ENCODE measurements at regions not wholly inside any gene's neighbourhood (a gene's known extent, or its start where the extent isn't known, plus 50 kb on each side); places are given as distances from the start of the nearest gene placed in this dataset.

GRCh38 chr18:56374007-56374655 is 264.3 kb downstream of the TXNL1 start:
- DNase-seq, result peak in 2 of 3 donors; percentile 24 to 48

- no peak for DNase-seq
These were observed 264.8 kb downstream of the TXNL1 start for GRCh38 chr18:56373601-56374000.

- DNase-seq, result no peak
These were observed 270.3 kb downstream of the TXNL1 start for GRCh38 chr18:56368066-56368465.

DNA sequence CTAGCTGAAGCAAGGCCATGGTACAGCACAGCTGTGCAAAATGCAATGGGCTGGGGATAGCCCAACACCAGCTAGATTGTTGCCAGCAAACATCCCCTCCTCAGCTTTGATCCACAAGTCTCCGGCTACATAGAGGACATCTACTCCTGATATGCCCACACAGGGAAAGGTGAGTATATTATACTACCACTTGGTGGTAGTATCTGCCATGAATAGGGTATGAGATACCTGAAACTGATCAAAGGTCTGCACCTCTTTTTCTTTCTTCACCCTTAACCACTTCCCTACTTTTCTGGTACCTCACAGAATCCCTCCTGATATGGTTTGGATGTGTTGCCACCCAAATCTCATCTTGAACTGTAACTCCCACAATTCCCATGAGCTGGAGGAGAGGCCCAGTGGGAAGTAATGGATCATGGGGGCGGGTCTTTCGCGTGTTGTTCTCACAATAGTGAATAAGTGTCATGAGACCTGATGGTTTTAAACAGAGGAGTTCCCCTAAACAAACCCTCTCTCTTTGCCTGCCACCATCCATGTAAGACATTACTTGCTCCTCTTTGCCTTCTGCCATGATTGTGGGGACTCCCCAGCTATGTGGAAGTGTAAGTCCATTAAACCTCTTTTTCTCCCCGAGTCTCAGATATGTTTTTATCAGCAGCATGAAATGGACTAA is 279.6 kb downstream of the TXNL1 start:
- DNase-seq, result peak; percentile 71 to 76 (median 76)

DNA sequence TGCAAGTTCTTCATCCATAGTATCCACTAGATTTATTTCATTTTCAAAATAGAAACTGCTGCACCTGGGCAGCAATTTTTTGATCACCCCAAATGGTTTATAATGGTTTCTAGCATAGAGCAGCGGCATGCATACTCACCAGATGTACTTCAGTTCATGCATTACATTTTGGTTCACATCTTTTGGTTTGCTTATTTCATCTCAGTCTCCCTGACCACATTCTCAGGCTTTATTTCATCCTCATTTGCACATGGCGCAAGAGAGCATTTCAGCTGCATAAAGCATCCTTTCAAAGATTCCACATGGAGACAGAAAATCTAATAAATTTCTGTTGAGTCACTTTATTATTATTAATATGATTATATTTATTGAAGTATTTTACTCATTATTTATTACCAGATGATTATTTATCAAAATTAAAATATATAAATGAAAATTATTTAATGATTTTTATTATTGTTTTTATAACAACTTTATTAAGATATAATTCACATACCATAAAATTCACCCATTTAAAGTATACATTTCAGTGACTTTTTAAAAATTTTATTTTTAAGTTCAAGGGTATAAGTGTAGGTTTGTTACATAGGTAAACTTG is 284.6 kb downstream of the TXNL1 start:
- DNase-seq, result no peak

- peak; percentile 62 to 74 (median 63) for DNase-seq
These were observed 286.4 kb downstream of the TXNL1 start for GRCh38 chr18:56351911-56352500.

DNA sequence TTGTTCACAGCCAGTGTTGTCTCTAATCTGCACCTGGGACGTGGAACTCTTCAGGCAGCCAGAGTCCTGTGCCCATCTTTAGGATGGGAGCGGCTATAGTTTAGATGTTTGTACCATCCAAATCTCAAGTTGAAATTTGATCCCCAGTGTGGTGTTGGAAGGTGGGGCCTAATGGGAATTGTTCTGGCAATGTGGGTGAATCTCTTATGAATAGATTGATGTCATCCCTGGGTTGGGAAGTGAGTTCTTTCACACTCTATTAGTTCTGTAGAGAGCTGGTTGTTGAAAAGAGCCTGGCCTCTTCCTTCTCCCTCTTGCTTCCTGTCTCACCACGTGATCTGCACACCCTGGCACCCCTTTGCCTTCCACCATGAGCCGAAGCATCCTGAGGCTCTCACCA is 300.9 kb downstream of the TXNL1 start:
- no peak for DNase-seq

DNA sequence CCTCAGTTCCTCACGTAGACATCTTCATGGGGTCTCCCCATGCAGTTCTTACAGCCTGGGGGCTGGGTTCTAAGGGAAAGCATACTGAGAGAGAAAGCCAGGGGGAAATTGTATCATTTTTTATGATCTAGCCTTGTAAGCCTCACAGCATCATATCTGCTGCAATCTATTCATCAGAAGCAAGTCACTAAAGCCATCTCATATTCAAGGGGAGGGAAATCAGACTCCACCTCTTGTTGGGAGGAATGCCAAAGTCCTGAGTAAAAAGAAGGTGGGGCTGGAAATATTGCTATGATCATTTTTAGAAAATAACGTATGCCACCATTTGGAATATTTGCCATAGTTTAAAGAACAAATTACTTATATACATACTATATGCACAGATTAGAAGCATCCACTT is 304.6 kb downstream of the TXNL1 start:
- no peak for DNase-seq

GRCh38 chr18:56333146-56333545 is 305.2 kb downstream of the TXNL1 start:
- DNase-seq, result no peak

- DNase-seq, result no peak
These were observed 306.0 kb downstream of the TXNL1 start for GRCh38 chr18:56332371-56332770.

DNA sequence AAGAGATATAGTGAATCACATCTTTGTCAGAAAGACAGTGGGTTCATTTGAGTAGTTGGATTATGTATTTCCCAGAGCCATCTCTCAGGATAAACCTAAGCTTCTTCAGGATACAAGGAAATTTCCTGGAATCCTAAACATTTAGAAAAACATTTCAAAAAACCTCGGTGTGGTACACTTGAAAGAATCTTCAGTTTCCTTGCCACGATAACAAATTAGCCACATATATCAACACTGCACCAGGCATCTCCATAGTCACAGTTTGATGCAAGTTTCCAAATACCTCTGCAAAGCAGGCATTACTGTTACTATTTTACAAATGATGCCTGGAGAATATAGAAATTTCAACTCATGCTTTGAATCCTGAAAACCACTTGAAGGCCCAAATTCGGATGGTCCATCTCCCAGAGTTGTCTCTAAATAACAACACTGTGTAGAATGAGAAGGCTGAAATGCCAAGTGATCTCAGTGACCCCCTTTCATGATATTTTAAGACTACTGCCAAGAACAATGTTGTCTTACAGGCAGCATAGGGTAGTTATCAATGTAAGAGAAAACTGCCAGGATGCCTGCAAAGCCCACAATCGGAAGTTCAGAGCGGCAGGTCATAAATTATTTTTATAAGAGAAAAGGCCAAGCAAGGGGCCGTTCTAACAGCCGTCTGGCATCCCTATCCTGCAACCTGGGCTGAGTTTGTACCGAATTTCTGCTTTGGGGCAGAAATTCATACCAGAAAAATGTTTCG is 307.9 kb downstream of the TXNL1 start:
- DNase-seq, result no peak

DNA sequence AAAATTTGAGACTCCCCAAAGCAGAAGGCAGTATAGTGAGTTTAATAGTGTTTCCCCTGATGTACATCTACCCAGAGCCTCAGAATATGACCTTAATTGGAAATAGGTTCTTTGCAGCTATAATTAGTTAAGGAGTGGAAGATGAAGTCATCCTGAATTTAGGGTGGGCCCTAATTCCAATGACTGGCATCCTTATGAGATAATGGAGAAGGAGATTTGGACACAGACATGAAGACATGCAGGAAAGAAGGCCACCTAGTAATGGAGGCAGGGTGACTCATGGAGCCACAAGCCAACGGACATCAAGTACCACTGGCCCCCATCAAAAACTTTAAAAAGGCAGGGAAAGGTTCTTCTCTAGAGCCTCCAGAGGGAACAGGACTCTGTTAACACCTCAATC is 308.9 kb downstream of the TXNL1 start:
- no peak for DNase-seq

DNA sequence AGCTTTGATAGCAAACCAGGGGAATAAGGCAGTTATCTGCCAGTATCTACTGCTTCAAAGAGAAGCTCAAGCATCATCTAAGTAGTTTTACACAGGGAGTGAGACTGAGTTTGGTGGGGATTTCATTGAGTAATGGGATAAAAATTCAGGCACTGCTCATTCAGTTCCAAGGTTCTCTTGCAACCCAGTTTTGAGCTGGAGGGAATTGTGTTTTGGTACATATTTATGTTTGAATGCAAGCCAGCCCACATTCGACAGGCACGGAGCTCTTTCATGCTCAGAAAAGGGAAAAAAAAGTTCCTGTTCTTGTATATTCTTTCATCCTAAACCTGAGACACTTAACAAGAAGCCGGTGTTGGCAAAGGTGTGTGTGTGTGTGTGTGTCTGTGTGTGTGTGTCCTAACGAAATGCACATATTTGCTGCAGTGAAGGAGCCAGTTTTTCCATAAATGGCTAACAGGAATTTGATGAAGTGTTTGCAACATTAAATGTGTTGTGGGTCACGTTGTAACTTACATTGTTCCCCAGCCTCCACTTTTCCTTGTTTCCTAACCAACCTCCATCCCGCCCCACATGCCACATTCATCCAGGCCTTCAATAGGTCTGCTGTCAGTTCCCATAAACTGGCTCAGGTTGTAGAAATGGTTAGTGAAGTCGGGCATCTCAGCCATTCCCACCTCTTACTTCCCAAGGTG is 311.1 kb downstream of the TXNL1 start:
- DNase-seq, result no peak

DNA sequence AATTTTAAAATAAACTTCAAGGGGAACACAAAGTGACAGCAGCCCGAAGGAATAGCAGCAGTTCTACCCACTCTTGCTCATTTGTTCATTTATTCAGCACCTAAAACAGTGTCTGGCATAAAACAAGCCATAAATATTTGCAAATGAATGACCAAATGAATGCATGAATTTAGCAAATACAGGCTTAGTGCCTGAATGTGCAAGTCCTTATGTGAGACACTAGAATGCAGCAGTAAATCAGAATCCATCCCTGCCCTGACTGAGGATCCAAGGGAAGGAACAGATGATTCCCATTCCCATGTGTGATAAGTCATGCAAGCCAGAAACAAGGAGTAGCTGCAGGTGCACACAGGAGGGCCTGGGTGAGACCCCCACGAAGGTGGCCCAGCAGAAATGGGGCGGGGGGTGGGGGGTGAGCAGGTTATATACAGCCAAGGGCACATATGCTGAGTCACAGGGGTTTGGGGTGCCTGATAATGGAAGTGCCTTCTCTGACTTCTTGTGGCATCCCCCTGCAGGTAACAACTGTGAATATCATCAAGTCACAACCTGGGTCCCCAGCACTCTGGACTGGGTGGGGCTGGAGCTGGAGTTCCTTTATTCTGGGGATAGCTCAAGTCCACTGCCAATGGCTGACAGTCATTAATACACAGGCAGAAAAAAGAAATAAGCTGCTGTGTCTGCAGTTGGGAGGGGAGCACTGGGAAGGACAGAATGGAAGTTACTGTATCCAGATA is 311.9 kb downstream of the TXNL1 start:
- no peak for DNase-seq

GRCh38 chr18:56323673-56324072 is 314.7 kb downstream of the TXNL1 start:
- no peak for DNase-seq

DNA sequence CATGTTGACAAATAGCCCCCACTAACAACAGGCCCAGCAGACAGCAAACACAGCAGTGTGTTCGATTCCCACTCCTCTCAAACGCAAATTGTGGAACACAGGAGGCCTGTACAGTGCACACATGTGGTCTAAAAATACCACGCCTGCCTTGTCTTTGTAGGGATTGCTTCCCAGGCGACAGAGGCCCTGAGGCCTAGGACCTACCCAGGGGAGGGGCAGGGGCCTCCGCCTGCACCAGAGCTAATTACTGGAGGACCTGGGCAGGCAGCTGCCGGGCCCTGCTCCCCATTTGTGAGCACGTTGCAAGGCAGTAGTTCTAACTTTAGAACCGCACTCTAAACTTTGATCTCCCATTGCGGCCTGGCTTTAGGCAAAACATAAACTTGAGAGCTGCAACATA is 316.0 kb downstream of the TXNL1 start:
- no peak for DNase-seq

DNA sequence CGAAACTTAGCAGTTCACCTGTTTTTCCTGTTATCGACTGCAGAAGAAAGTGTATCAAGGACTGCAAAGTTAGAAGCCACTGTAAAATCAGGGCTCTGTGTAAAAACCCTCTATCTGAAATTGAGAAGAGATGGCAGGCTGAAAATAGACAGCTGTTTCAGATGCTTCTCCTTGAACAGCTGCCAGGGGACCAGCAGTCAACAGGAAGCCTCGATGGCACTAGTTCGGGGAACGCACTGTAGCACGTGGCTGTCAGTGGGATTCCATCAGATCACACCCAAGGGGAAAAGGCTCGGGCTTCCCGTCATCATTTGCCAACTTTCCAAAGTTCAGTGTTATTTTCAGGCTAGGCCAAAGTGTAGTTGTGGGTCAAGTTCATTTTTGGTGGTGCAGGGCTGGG is 316.9 kb downstream of the TXNL1 start:
- DNase-seq, result no peak

GRCh38 chr18:56319953-56320352 is 318.4 kb downstream of the TXNL1 start:
- no peak for DNase-seq

DNA sequence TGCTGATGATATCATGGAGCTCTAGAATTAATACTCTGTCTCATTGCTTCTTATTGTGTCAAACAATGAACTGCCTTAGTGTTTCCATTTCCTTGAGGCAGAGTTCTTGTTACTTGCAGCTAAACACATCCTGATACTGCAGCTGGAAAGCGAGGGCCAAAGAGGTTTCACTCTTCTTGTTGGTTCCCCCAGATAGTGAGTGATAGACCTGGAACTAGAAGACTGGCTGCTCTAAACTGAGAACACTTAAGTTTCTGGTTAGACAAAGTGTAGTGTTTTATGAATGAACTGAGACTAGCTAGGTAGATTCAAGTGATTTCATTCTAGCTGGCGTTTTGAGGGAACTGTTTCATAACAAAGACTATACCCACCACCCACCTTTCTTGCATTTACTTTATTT is 321.7 kb downstream of the TXNL1 start:
- DNase-seq, result no peak

GRCh38 chr18:56315363-56315762 is 323.0 kb downstream of the TXNL1 start:
- DNase-seq, result peak in 1 of 3 donors; percentile 20

- DNase-seq, result peak in 1 of 3 donors; percentile 11
These were observed 324.0 kb downstream of the TXNL1 start for GRCh38 chr18:56314396-56314795.

Measured in suppressor macrophage treated with lipopolysaccharide for 1 hour (primary cell).